ENCODE measurements at regions not wholly inside any gene's neighbourhood (a gene's known extent, or its start where the extent isn't known, plus 50 kb on each side); places are given as distances from the start of the nearest gene placed in this dataset.

DNA sequence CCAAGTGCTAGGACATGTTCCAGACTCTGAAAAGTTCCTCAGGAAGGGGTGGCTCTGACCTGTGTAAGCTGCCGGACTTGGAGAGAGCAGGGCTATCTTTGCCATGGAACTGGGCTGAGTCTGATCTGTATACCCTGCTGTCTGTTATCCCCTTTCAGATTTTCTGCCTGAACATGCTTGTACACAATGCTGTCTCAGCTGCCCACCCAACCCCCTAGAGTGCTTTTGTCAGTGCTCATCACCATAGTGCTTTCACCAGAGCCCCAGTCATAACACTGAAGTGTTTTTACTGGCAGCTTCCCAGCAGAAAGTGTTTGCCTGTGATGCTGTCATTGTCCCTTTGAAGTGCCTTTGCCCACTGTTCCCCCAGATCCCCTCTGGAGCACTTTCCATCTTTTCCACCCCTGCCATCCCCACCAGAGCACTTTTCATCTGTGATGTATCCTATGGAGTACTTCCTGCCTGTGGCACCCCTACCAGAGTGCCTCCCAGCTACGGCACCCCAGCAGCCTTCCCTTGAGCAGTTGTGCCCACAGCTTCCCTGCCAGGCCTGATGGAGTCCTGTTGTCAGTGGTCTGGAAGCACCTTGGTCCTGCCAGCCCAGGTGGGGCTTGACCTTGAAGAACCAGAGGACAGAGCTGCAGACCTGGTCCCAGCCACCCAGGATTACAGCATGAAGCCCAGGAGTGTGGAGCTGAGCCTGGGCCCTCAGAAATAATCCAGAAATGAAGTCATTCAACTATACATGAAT is 397.7 kb downstream of the DIPK2A start:
- DNase-seq = no peak

DNA sequence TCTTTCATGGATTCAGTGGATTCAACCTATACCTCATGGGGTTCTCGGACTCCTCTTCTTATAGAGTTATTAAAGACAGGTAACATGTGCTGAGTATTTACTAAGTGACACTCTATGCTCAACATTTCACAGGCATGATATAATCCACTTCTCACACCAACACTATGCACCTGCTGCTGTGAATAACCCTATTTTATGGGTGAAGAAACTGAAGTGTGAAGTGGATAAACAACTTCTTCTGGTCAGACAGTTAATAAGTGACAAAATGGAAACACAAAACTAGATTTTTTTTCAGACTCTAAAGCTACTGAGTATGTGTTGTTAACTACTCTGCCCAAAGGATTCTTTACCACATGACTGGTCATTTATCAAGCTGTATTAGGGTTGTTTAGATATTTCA is 403.5 kb downstream of the DIPK2A start:
- no peak for DNase-seq

DNA sequence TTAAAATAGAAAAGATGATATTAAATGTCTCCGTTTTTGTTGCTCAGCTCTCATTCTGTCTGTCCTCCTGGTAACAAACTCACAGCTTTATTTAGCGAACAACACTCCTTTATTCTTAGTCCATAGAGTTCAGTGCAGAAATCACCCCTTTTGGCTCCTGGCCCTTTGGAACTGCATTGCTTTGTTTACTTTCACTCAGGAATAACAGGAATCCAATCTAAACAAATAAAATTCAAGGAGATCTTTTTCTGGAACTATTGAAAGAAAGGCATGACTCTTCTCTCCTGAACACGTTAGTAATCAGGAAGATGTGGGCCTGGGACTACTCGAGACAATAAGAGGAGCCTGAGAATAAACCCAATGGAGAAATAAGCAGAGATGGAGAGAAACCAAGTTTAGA is 409.2 kb downstream of the DIPK2A start:
- DNase-seq = peak in 12 of 56 donors; percentile 2 to 47 (median 14)

DNA sequence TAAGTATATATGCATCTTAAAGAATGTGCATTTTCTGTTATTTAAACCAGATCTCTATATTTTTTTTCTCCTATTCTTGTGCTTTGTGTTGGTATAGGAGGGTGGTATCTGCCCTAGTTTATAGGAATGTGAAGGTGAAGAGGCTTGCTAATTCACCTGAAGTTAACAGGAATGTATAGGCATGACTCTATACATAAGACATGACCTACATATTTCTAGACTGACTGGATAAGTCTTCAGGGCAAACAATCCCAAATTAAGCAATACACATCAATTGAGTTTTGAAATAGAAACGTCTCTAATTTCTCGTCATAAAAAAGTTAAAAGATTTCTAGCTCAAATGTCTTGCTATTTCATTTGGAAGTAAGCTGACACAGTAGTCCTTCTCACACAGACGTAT is 410.0 kb downstream of the DIPK2A start:
- DNase-seq = no peak

DNA sequence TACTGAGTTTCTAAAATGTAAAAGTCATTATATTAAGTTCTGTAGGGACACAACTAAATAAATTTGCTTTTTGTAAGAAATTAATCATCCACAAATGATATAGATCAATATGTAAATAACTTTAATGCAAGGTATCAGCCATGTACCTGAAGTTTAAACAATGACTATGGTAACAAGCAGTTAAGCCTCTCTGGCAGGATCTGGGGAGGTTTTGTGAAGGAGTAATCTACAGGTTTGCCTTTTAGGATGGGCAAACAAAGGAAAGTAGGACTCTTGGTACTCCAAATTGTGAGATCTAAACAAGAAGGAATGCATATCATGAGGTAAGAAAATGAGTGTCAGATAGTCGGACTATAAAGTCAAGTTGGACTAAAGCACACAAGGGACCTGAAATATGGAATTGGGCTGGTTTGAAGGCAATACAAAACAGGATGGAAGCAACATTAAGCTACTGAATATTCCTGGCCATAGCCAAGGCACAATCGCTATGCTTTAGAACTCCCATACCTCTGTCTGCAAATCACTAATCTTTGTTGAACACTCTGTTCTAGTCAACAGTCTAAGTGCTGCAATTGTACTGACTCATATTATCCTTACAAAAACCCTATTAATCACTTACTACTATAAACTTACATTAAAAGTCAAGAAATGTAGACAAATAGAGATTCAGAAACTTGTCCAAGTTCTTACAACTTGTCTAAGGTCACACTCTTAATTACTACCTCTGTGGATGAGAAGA is 412.8 kb downstream of the DIPK2A start:
- DNase-seq = no peak

DNA sequence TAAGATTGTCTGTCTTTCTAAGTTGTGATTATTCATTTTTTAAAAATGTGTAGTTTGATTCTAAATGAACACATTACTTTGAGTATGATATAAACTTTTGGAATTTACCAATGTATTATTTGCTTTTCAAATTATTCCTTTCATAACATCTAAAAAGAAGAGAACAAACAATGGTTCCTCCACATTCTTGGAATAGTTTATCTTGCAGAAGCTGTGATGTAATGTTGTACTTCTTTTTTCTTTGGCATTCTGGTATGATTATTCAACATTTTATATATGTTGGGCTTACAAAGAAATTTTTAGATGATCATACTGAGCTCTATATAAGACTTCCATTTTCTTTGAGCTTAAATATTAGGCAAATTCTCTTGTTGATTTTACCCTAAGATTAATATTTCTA is 419.2 kb downstream of the DIPK2A start:
- no peak for DNase-seq

DNA sequence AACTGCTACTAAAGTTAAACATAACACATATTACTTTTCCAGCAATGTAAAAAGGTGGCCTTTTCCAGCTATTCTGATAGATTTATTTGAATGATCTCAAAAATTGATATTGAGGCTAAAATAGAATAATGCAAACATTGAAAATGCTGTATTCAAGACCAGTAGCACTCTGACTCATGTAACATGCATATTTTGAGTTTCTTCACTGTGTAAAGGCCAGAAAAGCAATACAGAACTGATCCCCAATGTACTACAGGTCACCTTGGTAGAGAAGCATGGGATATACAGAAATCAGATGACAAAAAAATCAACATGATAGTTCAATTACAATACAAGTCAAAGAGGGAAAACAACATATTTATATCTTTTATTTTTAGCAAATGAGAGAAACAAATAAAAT is 419.6 kb downstream of the DIPK2A start:
- DNase-seq = no peak

DNA sequence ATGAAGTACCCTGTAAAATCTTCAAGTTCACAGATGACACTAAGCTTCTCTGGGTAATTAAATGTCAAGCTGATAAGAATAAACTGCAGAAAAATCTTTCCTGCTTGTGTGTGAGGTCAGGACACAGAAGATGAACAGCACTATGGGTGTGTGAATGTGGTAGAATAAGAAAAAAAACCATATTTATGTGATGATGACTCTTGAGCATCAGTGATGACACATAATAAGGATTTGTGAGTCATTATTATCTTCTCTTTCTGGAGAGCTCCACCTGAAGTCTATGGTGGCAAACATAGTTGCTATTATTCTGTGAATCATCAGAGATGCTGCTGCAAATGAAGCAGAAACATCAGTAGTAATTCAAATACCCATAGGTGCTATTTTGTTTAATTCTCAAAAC is 422.4 kb downstream of the DIPK2A start:
- DNase-seq = no peak

DNA sequence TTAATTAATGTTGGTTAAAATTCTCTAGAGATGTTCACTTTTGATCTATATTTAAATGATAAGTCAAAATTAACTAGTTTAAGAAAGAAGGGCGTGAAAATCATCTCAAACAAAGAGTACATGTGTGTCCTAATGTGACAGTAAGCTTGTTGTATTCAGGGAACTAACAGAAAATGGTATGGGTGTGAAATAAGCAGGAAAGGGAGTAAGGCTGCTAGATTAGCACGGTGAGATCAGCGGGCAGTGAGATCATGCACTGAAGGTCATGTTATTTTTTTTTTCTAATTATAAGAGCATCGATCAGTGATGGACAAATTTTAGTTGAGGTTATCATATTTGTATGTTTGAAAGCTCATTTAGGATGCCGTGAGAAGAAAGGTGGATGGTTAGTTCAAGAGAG is 430.8 kb downstream of the DIPK2A start:
- no peak for DNase-seq

DNA sequence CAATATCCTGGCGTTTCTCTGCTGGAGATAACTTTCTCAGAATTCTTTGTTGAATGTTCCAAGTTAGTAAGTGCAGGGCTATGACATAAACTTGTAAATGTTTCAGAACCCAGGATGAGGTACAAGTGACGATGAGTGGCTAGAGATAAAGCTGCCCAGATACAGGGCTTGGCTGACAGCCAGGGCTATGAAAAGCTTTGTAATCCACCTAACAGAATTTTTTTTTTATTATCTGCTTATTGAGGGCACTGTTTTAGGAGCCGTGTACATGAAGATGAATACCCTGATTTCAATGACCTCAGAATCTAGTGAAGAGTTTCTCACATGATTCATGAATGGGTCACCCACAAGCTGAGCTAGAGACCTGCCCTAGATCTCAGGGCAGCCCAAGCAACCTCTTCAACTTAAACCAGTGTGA is 431.4 kb downstream of the DIPK2A start:
- no peak for DNase-seq

DNA sequence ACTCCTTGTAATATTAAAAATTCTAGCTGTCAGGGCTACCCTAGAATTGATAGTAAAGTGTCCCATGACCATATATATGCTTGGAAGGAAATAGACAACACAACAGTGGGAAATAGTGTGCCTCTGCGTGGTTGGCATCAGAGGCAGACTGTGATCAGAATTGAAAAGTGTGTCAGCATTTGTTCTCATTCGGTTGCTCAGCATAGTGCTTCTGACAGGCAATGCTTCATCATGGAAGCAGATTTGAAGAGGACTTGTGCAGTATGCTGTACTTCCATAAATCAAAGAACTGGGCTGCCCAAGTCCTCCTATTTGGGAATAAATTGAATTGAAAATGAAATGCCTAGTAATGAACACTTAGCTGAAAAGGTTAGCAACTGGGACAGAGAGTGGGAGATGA is 435.7 kb downstream of the DIPK2A start:
- DNase-seq = peak in 2 of 56 donors; percentile 7

DNA sequence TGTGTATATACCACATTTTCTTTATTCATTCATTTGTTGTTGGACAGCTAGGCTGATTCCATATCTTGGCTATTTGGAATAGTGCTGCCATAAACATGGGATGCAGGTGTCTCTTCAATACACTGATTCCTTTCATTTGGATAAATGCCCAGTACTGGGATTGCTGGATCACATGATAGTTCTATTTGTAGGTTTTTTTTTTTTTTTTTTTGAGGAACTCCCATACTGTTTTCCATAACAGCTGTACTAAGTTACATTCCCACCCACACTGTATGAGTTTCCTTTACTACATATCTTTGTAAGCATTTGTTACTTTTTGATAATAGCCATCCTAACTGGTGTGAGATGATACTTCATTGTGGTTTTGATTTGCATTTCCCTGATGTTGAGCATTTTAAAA is 437.7 kb downstream of the DIPK2A start:
- DNase-seq = no peak

DNA sequence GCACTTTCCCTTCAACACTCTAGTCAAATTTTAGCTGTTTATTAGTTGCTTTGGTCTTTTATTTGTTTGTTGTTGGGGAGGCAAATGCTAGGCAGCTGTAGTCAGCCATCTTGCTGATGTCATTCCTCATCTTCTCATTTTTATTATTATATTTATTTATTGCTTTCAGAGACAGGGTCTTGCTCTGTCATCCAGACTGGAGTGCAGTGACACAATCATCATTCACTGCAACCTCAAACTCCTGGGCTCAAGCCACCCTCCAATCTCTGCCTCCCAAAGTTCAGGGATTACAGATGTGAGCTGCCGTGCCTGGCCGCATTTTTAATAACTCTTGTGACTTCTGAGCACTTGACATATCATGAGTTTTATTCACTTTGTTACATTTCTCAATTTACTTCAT is 441.4 kb downstream of the DIPK2A start:
- DNase-seq = no peak

DNA sequence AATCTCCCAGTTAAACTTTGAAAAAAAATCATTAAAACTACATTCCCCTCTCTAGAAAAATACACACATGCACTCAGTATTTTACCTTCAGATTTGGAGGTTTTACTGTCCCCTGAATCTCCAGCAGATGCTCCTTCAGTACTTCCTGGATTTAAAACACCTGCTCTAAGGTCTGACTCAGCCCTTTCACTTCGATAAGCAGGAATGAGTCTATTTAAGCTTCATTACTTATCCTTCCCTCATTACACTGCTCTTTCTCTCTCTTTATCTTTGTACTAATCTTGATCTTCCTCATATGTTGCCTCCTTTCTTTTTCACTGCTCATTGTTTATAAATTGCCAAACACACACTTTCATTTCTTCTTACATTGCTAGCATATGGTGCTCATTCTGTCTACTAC is 443.9 kb downstream of the DIPK2A start:
- no peak for DNase-seq

DNA sequence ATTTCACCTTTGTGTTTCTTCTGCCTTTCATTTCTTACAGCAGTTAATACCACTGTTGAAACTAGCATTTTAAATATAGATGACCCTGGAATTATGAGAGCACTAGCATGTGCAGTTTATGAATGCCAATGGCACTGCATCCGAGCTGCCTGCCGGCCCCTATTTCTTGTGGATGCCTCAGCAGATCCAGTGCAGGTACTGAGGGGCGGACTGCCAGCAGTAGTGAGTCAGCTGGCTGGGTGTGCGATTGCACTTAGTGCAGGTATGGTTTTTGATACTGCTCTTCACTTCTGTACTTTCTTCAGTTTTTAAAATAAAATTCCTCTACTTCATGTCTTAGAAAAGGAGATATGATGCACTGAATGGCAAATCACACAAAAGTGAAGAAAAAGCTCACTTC is 453.0 kb downstream of the DIPK2A start:
- no peak for DNase-seq

DNA sequence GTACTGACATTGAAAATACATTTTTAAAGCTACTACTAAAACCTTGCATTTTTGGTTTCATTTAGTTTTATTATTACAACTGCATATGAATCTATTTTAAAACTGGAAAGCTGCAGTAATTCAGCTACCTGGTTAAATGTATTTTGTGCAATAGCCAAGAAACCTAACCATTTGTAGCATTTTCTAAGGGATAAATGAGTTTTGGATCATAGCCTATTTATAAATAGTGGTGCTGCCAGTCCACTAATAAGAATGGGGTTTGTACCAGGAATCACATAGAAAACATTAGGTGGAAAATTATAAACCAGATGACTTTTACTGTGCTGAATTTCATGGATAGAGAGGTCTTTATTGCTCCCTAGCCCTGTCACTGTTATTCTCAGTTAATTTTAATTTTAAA is 454.7 kb downstream of the DIPK2A start:
- no peak for DNase-seq

DNA sequence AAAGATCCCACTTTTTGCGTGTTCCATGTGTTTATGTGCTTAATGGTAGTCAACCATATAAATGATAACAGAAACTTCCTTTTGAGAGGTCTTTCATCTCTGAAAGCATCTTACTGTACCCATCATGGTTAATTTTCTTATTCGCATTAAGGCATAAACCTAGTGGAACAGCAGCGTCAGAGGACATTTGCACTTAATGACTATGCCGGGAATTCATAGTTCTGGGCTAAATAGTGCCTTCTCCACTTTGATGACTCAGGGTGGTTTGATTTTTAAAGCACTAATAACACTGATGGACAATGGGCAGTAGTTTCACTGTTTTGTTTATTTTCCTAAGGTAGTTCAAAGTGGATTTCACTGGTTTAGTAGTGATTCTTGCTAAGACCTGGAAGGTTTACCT is 455.3 kb downstream of the DIPK2A start:
- DNase-seq = no peak

DNA sequence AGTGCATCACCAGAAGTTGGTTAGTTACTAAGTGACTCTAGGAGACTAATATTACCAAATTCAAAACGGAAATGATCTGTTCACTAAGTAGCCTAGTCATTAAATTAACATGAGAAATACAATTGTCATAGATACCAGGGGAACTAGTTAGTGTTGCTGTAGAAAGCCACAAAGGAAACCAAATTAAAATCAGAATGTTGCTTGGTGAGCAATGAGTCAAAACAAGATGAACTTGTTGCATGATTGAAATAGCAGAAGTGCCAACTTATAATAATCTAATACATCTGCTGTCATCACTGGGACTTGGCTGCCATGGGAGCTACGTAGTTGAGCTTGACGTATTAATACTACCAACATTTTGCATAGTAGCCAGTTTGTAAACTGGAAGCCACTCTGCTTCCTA is 458.1 kb downstream of the DIPK2A start:
- DNase-seq = no peak

DNA sequence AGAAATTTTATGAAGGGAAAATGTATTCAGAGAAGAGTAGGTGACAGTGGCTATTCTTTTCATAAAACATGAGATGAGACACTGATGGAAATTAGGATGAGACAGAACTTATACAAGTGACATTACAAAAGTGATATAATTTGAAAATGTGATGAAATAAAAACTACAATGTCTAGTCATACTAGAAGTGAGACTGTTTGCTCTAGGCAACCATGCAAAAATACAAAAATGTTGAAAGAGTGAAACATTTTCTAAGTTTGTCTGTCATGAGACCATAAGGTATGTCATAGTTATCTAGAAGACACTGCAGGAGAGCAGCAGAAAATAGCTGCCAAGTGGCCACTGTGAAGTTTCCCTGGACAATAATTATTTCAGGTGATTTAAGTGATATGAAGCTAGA is 459.5 kb downstream of the DIPK2A start:
- DNase-seq = no peak

DNA sequence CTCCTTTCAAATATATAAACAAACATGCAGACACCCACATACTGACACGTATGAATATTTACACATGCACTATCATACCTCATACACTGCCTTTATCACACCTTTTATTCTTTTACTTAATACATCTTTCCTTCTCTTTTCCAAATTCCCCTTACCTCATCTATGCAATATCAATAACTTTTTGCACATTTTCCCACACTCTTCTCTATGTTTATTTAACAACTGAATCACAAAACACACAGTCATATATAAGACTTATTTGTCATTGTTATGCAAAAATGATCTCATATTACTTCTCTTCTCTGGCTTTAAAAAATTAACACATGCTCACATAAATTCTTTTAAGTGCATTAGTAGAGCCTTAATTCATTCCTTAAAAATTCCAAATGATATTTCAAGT is 461.4 kb downstream of the DIPK2A start:
- DNase-seq = no peak

DNA sequence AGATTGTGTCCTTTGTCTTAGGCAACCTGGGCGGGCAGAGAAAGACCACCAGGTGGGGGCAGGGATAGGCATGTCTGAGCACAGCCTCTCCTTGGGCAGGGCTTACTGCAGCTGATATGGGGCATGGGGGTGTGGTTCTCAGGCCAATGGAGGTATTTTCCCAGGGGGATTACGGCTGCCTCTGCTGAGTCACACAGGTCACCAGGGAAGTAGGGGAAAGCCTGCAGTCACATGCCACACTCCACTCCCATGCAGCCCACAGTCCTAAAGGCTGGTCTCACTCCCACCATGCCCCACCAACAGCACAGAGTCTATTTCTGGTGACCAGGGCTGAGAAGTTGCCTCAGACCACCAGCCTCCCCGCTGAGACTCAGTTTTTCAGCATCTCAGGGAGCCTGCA is 466.4 kb downstream of the DIPK2A start:
- DNase-seq = no peak

DNA sequence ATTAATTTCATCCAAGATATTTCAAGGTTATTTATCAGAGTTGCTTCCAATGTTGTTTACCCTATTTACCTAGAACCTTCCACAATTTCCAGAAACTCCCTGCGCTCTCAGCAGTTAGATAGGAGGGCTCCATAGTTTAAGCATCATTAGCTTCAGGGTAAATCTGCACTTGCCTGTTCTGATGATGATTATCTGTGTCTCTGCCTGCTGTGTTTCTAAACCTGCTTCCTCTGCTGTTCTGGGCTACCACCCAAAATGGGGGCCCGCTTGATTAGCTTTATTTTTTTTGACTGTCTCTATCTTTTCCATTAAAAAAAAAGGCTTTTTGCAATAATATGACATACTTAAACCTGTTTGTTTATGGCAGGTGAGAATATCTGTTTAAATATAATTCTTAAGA is 472.4 kb downstream of the DIPK2A start:
- DNase-seq = no peak

DNA sequence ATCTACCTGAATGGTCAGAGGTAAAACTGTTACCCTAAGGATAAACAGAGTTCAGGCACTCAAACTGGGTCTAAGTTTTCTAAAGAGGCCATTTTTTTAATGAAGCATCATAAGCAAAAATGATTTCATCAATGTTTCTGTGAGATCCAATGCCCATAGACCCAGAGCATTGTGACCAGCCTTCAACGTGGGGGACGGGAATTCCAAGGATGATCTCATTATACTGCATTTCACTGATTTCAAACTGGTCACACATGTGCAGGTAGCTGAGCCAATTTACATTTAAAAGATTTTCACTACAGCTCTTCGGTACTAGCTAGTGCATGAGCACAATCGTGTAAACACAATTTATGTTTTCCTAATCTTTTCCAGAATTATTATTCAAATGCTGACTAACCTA is 472.9 kb downstream of the DIPK2A start:
- DNase-seq = no peak

Measured in amygdala (tissue), 56 donors.